ENCODE measurements at regions not wholly inside any gene's neighbourhood (a gene's known extent, or its start where the extent isn't known, plus 50 kb on each side); places are given as distances from the start of the nearest gene placed in this dataset.

GRCh38 chr2:395886-396285, 108.0 kb upstream of the ALKAL2 start:
- H3K27ac ChIP-seq (ENCODE audit: low read length) = no peak overlapping the region
- H2AFZ ChIP-seq (ENCODE audit: low read depth, low read length) = no peak overlapping the region
- no peaks in the 10 kb centered on the region for H4K20me1 ChIP-seq (ENCODE audit: insufficient read depth, low read length)
- H3K4me3 ChIP-seq (ENCODE audit: low read length) = no peak overlapping the region
- H3K27me3 ChIP-seq (ENCODE audit: low read depth, low read length) = no peaks in the 10 kb centered on the region
- H3K79me2 ChIP-seq (ENCODE audit: low read length) = no peaks in the 10 kb centered on the region
- H3K4me1 ChIP-seq (ENCODE audit: low read length) = no peaks in the 10 kb centered on the region
- TF ChIP-seq CTCF (IDR thresholded peaks at IDR 0.05; ENCODE audit: low read depth, low read length) (no peak), EZH2phosphoT487 (IDR thresholded peaks at IDR 0.05; ENCODE audit: low read depth) (no peak)
- no peak overlapping the region for H3K4me2 ChIP-seq (ENCODE audit: low read length)
- no peaks in the 10 kb centered on the region for H3K36me3 ChIP-seq (replicated peaks; ENCODE audit: low read depth, low read length)
- H3K9me3 ChIP-seq (ENCODE audit: insufficient read depth, low read length) = no peaks in the 10 kb centered on the region
- H3K9ac ChIP-seq (ENCODE audit: low read length) = no peak overlapping the region

- Histone ChIP-seq H3K36me3 (replicated peaks; ENCODE audit: low read depth, low read length) (no peaks in the 10 kb centered on the region), H3K27me3 (ENCODE audit: low read depth, low read length) (no peaks in the 10 kb centered on the region), H2AFZ (ENCODE audit: low read depth, low read length) (no peak overlapping the region), H3K9me3 (ENCODE audit: insufficient read depth, low read length) (no peaks in the 10 kb centered on the region), H3K27ac (ENCODE audit: low read length) (no peak overlapping the region), H3K4me3 (ENCODE audit: low read length) (no peak overlapping the region), H3K79me2 (ENCODE audit: low read length) (no peaks in the 10 kb centered on the region), H3K4me1 (ENCODE audit: low read length) (no peaks in the 10 kb centered on the region), H3K4me2 (ENCODE audit: low read length) (no peak overlapping the region), H4K20me1 (ENCODE audit: insufficient read depth, low read length) (no peaks in the 10 kb centered on the region), H3K9ac (ENCODE audit: low read length) (no peak overlapping the region)
- TF ChIP-seq EZH2phosphoT487 (IDR thresholded peaks at IDR 0.05; ENCODE audit: low read depth) (no peak), CTCF (IDR thresholded peaks at IDR 0.05; ENCODE audit: low read depth, low read length) (no peak)
Measured at GRCh38 chr2:393711-394696, 106.1 kb upstream of the ALKAL2 start.

GRCh38 chr2:392926-393280, 105.0 kb upstream of the ALKAL2 start:
- Histone ChIP-seq H3K27ac (ENCODE audit: low read length) (no peak overlapping the region), H3K36me3 (replicated peaks; ENCODE audit: low read depth, low read length) (no peaks in the 10 kb centered on the region), H3K4me1 (ENCODE audit: low read length) (no peaks in the 10 kb centered on the region), H2AFZ (ENCODE audit: low read depth, low read length) (no peak overlapping the region), H4K20me1 (ENCODE audit: insufficient read depth, low read length) (no peaks in the 10 kb centered on the region), H3K27me3 (ENCODE audit: low read depth, low read length) (no peaks in the 10 kb centered on the region), H3K9me3 (ENCODE audit: insufficient read depth, low read length) (no peaks in the 10 kb centered on the region), H3K4me3 (ENCODE audit: low read length) (no peak overlapping the region), H3K4me2 (ENCODE audit: low read length) (no peak overlapping the region), H3K79me2 (ENCODE audit: low read length) (no peaks in the 10 kb centered on the region), H3K9ac (ENCODE audit: low read length) (no peak overlapping the region)
- no peak for TF ChIP-seq EZH2phosphoT487 (IDR thresholded peaks at IDR 0.05; ENCODE audit: low read depth)
- TF ChIP-seq CTCF (IDR thresholded peaks at IDR 0.05; ENCODE audit: low read depth, low read length) = no peak

- Histone ChIP-seq H3K4me1 (ENCODE audit: low read length) (no peaks in the 10 kb centered on the region), H3K9ac (ENCODE audit: low read length) (no peak overlapping the region), H3K79me2 (ENCODE audit: low read length) (no peaks in the 10 kb centered on the region), H3K36me3 (replicated peaks; ENCODE audit: low read depth, low read length) (no peaks in the 10 kb centered on the region), H3K4me3 (ENCODE audit: low read length) (no peak overlapping the region), H2AFZ (ENCODE audit: low read depth, low read length) (no peak overlapping the region), H3K27ac (ENCODE audit: low read length) (no peak overlapping the region), H3K4me2 (ENCODE audit: low read length) (no peak overlapping the region), H3K9me3 (ENCODE audit: insufficient read depth, low read length) (no peaks in the 10 kb centered on the region), H3K27me3 (ENCODE audit: low read depth, low read length) (no peaks in the 10 kb centered on the region), H4K20me1 (ENCODE audit: insufficient read depth, low read length) (no peaks in the 10 kb centered on the region)
- no peak for TF ChIP-seq CTCF (IDR thresholded peaks at IDR 0.05; ENCODE audit: low read depth, low read length)
- TF ChIP-seq EZH2phosphoT487 (IDR thresholded peaks at IDR 0.05; ENCODE audit: low read depth) = no peak
Measured at GRCh38 chr2:392181-392925, 104.5 kb upstream of the ALKAL2 start.

Measured in OCI-LY3 (cell line).